ENCODE measurements at regions not wholly inside any gene's neighbourhood (a gene's known extent, or its start where the extent isn't known, plus 50 kb on each side); places are given as distances from the start of the nearest gene placed in this dataset.

- intact Hi-C loops (cut with micrococcal nuclease; ENCODE audit: unreplicated experiment) (no loop called here), in situ Hi-C loops (cut with HindIII; ENCODE audit: low pct_unique_long_range_greater_than_20kb, low sequenced_read_pairs) (no loop called here)
- no peak overlapping the region for H3K4me3 ChIP-seq (ENCODE audit: low read depth in 2 of 2, low read length in 2 of 2)
- H3K36me3 ChIP-seq (ENCODE audit: control insufficient read depth, insufficient read depth, low read length) = no peaks in the 10 kb centered on the region
- no peak for DNase-seq (ENCODE audit: low read depth, low spot score)
- no TSS peak for BruUV-seq (replicated peaks)
- H3K27ac ChIP-seq (ENCODE audit: low read length) = no peak overlapping the region
- POLR2A ChIA-PET = no interaction called here
- H3K4me1 ChIP-seq (ENCODE audit: control insufficient read depth, insufficient read depth, low read length) = no peaks in the 10 kb centered on the region
- no peak for ATAC-seq
- H3K9me3 ChIP-seq (ENCODE audit: control insufficient read depth, insufficient read depth, low read depth, low read length) = no peaks in the 10 kb centered on the region
- CTCF ChIA-PET = interaction anchor here (0.5 kb wide), 1 partner anchor 405 kb away, joined by 7 read pairs; no protein-coding TSS in a partner anchor
- TF ChIP-seq CTCF (IDR thresholded peaks at IDR 0.05) = no peak
- TF ChIP-seq REST (IDR thresholded peaks at IDR 0.05; ENCODE audit: insufficient read depth in 1 of 2, low read depth in 2 of 2, low read length in 1 of 2) = no peak
- no peak for TF ChIP-seq TCF7L2 (IDR thresholded peaks at IDR 0.05; ENCODE audit: low read depth, low read length)
- TF ChIP-seq SIN3A (IDR thresholded peaks at IDR 0.05; ENCODE audit: borderline replicate concordance, insufficient read depth, low read depth, low read length) = no peak
- TF ChIP-seq POLR2AphosphoS5 (IDR thresholded peaks at IDR 0.05; ENCODE audit: low read depth, low read length) = no peak
- H3K27me3 ChIP-seq (ENCODE audit: control insufficient read depth, insufficient read depth, low read length) = no peaks in the 10 kb centered on the region
Measured at GRCh38 chr5:97606531-97606930, 423.5 kb upstream of the RIOK2 start.

- Histone ChIP-seq H3K27me3 (ENCODE audit: control insufficient read depth, insufficient read depth, low read length) (no peaks in the 10 kb centered on the region), H3K9me3 (ENCODE audit: control insufficient read depth, insufficient read depth, low read depth, low read length) (no peaks in the 10 kb centered on the region), H3K27ac (ENCODE audit: low read length) (no peak overlapping the region), H3K4me1 (ENCODE audit: control insufficient read depth, insufficient read depth, low read length) (no peaks in the 10 kb centered on the region), H3K4me3 (ENCODE audit: low read depth in 2 of 2, low read length in 2 of 2) (no peak overlapping the region), H3K36me3 (ENCODE audit: control insufficient read depth, insufficient read depth, low read length) (no peaks in the 10 kb centered on the region)
- BruUV-seq (replicated peaks) = no TSS peak
- ATAC-seq (no peak), DNase-seq (ENCODE audit: low read depth, low spot score) (no peak)
- in situ Hi-C loops (cut with HindIII; ENCODE audit: low pct_unique_long_range_greater_than_20kb, low sequenced_read_pairs) = no loop called here
- ChIA-PET CTCF (no interaction called here), POLR2A (no interaction called here)
- intact Hi-C loops (cut with micrococcal nuclease; ENCODE audit: unreplicated experiment) = no loop called here
- TF ChIP-seq CTCF (IDR thresholded peaks at IDR 0.05) (no peak), TCF7L2 (IDR thresholded peaks at IDR 0.05; ENCODE audit: low read depth, low read length) (no peak), SIN3A (IDR thresholded peaks at IDR 0.05; ENCODE audit: borderline replicate concordance, insufficient read depth, low read depth, low read length) (no peak), REST (IDR thresholded peaks at IDR 0.05; ENCODE audit: insufficient read depth in 1 of 2, low read depth in 2 of 2, low read length in 1 of 2) (no peak), POLR2AphosphoS5 (IDR thresholded peaks at IDR 0.05; ENCODE audit: low read depth, low read length) (no peak)
Measured at GRCh38 chr5:97608501-97608900, 425.5 kb upstream of the RIOK2 start.
